H9 (cell line): ENCODE measurements at regions not wholly inside any gene's neighbourhood (a gene's known extent, or its start where the extent isn't known, plus 50 kb on each side); places are given as distances from the start of the nearest gene placed in this dataset.
A peak's percentile ranks its signal among the peaks of the same experiment; 100 is the strongest.
"Not testable (repeated sequence)": the region's sequence is repeated elsewhere in the genome, so short reads cannot be mapped to it uniquely, and the experiment has no call there.

Experiments used
- DNase-seq: peaks from one replicate; pipeline ENCODE4 v3.0.0-alpha.2; 2017
- H2AFZ ChIP-seq: one replicate; pipeline ENCODE4 v1.6.1; 2013; ENCODE audit warnings: mild to moderate bottlenecking, low read length, control low read depth, moderate library complexity
- H2AK5ac ChIP-seq: 2 replicates; pipeline ENCODE4 v1.6.1; 2013; ENCODE audit warnings: low read length, control low read depth, mixed read lengths; ENCODE audit not compliant: insufficient read length
- H2BK120ac ChIP-seq: one replicate; pipeline ENCODE4 v1.6.1; 2013; ENCODE audit warnings: low read depth, mild to moderate bottlenecking, low read length, control low read depth, inconsistent platforms; ENCODE audit not compliant: poor library complexity, severe bottlenecking
- H2BK12ac ChIP-seq: 2 replicates; pipeline ENCODE4 v1.6.1; 2013; ENCODE audit warnings: low read length, control low read depth, mixed read lengths, low read depth; ENCODE audit not compliant: insufficient read length
- H2BK15ac ChIP-seq: 2 replicates; pipeline ENCODE4 v1.6.1; 2013; ENCODE audit warnings: low read depth, low read length, control low read depth
- H2BK20ac ChIP-seq: one replicate; pipeline ENCODE4 v1.6.1; 2013; ENCODE audit warnings: low read depth, mild to moderate bottlenecking, low read length, control low read depth, inconsistent platforms; ENCODE audit not compliant: poor library complexity, severe bottlenecking
- H2BK5ac ChIP-seq: 2 replicates; pipeline ENCODE4 v1.6.1; 2013; ENCODE audit warnings: low read length, control low read depth, mixed read lengths; ENCODE audit not compliant: insufficient read length
- H3K14ac ChIP-seq: 2 replicates; pipeline ENCODE4 v1.6.1; 2013; ENCODE audit warnings: low read length, control low read depth; ENCODE audit not compliant: insufficient read depth
- H3K18ac ChIP-seq: 2 replicates; pipeline ENCODE4 v1.6.1; 2013; ENCODE audit warnings: low read depth, mild to moderate bottlenecking, mixed read lengths, low read length, control low read depth; ENCODE audit not compliant: insufficient read length
- H3K23ac ChIP-seq: 2 replicates; pipeline ENCODE4 v1.6.1; 2013; ENCODE audit warnings: low read length, control low read depth, mixed read lengths, low read depth; ENCODE audit not compliant: insufficient read length
- H3K23me2 ChIP-seq: 2 replicates; pipeline ENCODE4 v1.6.1; 2013; ENCODE audit warnings: low read depth, mild to moderate bottlenecking, mixed read lengths, low read length, control low read depth; ENCODE audit not compliant: insufficient read length, poor library complexity, severe bottlenecking
- H3K27ac ChIP-seq: 2 replicates; pipeline ENCODE4 v1.5.1; 2013; ENCODE audit warnings: low read length, control low read depth, mixed read lengths, low read depth; ENCODE audit not compliant: insufficient read length
- H3K27me3 ChIP-seq: 2 replicates; pipeline ENCODE4 v1.6.1; 2013; ENCODE audit warnings: low read length, control low read depth, inconsistent platforms; ENCODE audit not compliant: insufficient read depth
- H3K4ac ChIP-seq: 2 replicates; pipeline ENCODE4 v1.6.1; 2013; ENCODE audit warnings: low read depth, mild to moderate bottlenecking, control low read depth, inconsistent platforms, low read length, moderate library complexity
- H3K4me1 ChIP-seq: 2 replicates; pipeline ENCODE4 v1.6.1; 2013; ENCODE audit warnings: low read length, control low read depth, inconsistent platforms; ENCODE audit not compliant: insufficient read depth
- H3K4me2 ChIP-seq: 2 replicates; pipeline ENCODE4 v1.6.1; 2013; ENCODE audit warnings: low read length, control low read depth, mixed read lengths; ENCODE audit not compliant: insufficient read length, insufficient read depth
- H3K56ac ChIP-seq: 2 replicates; pipeline ENCODE4 v1.6.1; 2013; ENCODE audit warnings: low read depth, mild to moderate bottlenecking, mixed read lengths, low read length, control low read depth; ENCODE audit not compliant: insufficient read length
- H3K79me1 ChIP-seq: 2 replicates; pipeline ENCODE4 v1.6.1; 2013; ENCODE audit warnings: low read depth, mild to moderate bottlenecking, moderate library complexity, low read length, control low read depth, inconsistent platforms; ENCODE audit not compliant: insufficient read depth, poor library complexity, severe bottlenecking
- H3K79me2 ChIP-seq: 2 replicates; pipeline ENCODE4 v1.6.1; 2013; ENCODE audit warnings: low read length, control low read depth, inconsistent platforms; ENCODE audit not compliant: insufficient read depth
- H3K9ac ChIP-seq: 2 replicates; pipeline ENCODE4 v1.6.1; 2013; ENCODE audit warnings: low read length, control low read depth, mixed read lengths; ENCODE audit not compliant: insufficient read length; ENCODE audit errors: extremely low read depth
- H3K9me3 ChIP-seq: one replicate; pipeline ENCODE4 v1.6.1; 2013; ENCODE audit warnings: low read depth, low read length, inconsistent platforms; ENCODE audit not compliant: control insufficient read depth
- H3T11ph ChIP-seq: one replicate; pipeline ENCODE4 v1.6.1; 2013; ENCODE audit warnings: mild to moderate bottlenecking, low read length, control low read depth, inconsistent platforms
- H4K20me1 ChIP-seq: one replicate; pipeline ENCODE4 v1.6.1; 2013; ENCODE audit not compliant: control insufficient read depth, insufficient read length, insufficient read depth
- H4K5ac ChIP-seq: 2 replicates; pipeline ENCODE4 v1.6.1; 2013; ENCODE audit warnings: low read depth, mild to moderate bottlenecking, mixed read lengths, low read length, control low read depth; ENCODE audit not compliant: insufficient read length
- H4K8ac ChIP-seq: replicated peaks from 2 replicates; pipeline ENCODE4 v1.6.1; 2013; ENCODE audit warnings: low read length, control low read depth, mixed read lengths, low read depth; ENCODE audit not compliant: insufficient read length
- H4K91ac ChIP-seq: 2 replicates; pipeline ENCODE4 v1.6.1; 2013; ENCODE audit warnings: low read depth, mild to moderate bottlenecking, moderate library complexity, mixed read lengths, low read length, control low read depth; ENCODE audit not compliant: insufficient read length
- H3K27ac Mint-ChIP-seq, 3 experiments: 2 replicates in 2 of 3; 3 replicates in 1 of 3; pipeline ENCODE4 v1.8.0; 2020 to 2021; ENCODE audit warnings: mixed read lengths in 3 of 3, mild to moderate bottlenecking in 1 of 3, moderate library complexity in 1 of 3
- H3K27me3 Mint-ChIP-seq: 2 replicates; pipeline ENCODE4 v1.8.0; 2021; ENCODE audit warnings: low read depth, mild to moderate bottlenecking, moderate library complexity, mixed read lengths
- H3K36me3 Mint-ChIP-seq, 3 experiments: 2 replicates in 2 of 3; 3 replicates in 1 of 3; pipeline ENCODE4 v1.8.0; 2020 to 2021; ENCODE audit warnings: low read depth in 3 of 3, mixed read lengths in 3 of 3; ENCODE audit not compliant: insufficient read depth in 1 of 3
- H3K4me1 Mint-ChIP-seq, 2 experiments: 2 replicates each; pipeline ENCODE4 v1.8.0; 2020; ENCODE audit warnings: mixed read lengths in 2 of 2
- H3K4me3 Mint-ChIP-seq, 2 experiments: 2 replicates in 1 of 2; 3 replicates in 1 of 2; pipeline ENCODE4 v1.8.0; 2020 to 2021; ENCODE audit warnings: mild to moderate bottlenecking in 2 of 2, mixed read lengths in 2 of 2, moderate library complexity in 1 of 2
- H3K9me3 Mint-ChIP-seq, 2 experiments: 2 replicates in 1 of 2; 3 replicates in 1 of 2; pipeline ENCODE4 v1.8.0; 2020; ENCODE audit warnings: mild to moderate bottlenecking in 2 of 2, mixed read lengths in 2 of 2, moderate library complexity in 1 of 2
- CTCF ChIP-seq: fragments of 200-600 bp; sonication (generic); conservative IDR thresholded peaks from 3 replicates; pipeline ENCODE4 v1.8.0; 2021; ENCODE audit warnings: antibody characterized with exemption, mild to moderate bottlenecking
- WGBS: extraction: QIAGEN DNeasy Blood & Tissue Kit; methylation state at CpG from one replicate; pipeline ENCODE4 v1.1.7; 2013; ENCODE audit warnings: missing lambda C conversion rate, low lambda C conversion rate, mixed read lengths; ENCODE audit not compliant: insufficient read length; ENCODE audit errors: extremely low coverage; 5-methylcytosine and 5-hydroxymethylcytosine counted together

GRCh38 chr4:130760246-130760645 lies 1664.3 kb downstream of the C4orf33 start:
- H2BK15ac ChIP-seq = no peak overlapping the region
- no peak overlapping the region for H4K91ac ChIP-seq
- no CpG with 5 or more reads among the region's 1 CpG for WGBS
- no peaks in the 10 kb centered on the region; the same call in 1 of the 2 replicates for H3K79me2 ChIP-seq
- no peak overlapping the region for H3T11ph ChIP-seq
- TF ChIP-seq CTCF = no peak
- H2AFZ ChIP-seq = no peak overlapping the region
- H3K9ac ChIP-seq = no peak overlapping the region
- no peaks in the 10 kb centered on the region for H3K9me3 ChIP-seq
- no peak overlapping the region for H2AK5ac ChIP-seq
- no peak overlapping the region for H3K14ac ChIP-seq
- no peak overlapping the region for H2BK5ac ChIP-seq
- Mint-ChIP-seq H3K27me3 (no peaks in the 10 kb centered on the region; the same call in 1 of the 2 replicates), H3K27ac (no peak overlapping the region), H3K9me3 (peaks cover 3% of the 10 kb centered on the region in 2 experiments; a peak in 2 of 5 replicates), H3K36me3 (peaks cover 5 to 15% (median 7%) of the 10 kb centered on the region in 3 experiments; a peak in 6 of 7 replicates), H3K4me3 (no peak overlapping the region), H3K4me1 (peaks cover 0 to 3% of the 10 kb centered on the region in 2 experiments; a peak in 1 of 4 replicates)
- H3K18ac ChIP-seq = no peak overlapping the region
- H3K4ac ChIP-seq = no peak overlapping the region
- no peaks in the 10 kb centered on the region for H4K20me1 ChIP-seq
- H4K5ac ChIP-seq = no peak overlapping the region
- H3K56ac ChIP-seq = no peak overlapping the region
- H3K27ac ChIP-seq = no peak overlapping the region
- H2BK20ac ChIP-seq = no peak overlapping the region
- no peak overlapping the region for H3K23ac ChIP-seq
- no peak overlapping the region for H2BK120ac ChIP-seq
- no peak overlapping the region for H3K4me2 ChIP-seq
- DNase-seq = no peak
- H4K8ac ChIP-seq = no peak overlapping the region
- H3K79me1 ChIP-seq = no peaks in the 10 kb centered on the region
- H2BK12ac ChIP-seq = no peak overlapping the region
- H3K4me1 ChIP-seq = no peaks in the 10 kb centered on the region
- H3K23me2 ChIP-seq = no peaks in the 10 kb centered on the region
- no peaks in the 10 kb centered on the region for H3K27me3 ChIP-seq

- H2BK15ac ChIP-seq, H3K27me3 ChIP-seq, H2BK120ac ChIP-seq, H3T11ph ChIP-seq, H3K4me1 ChIP-seq, H4K8ac ChIP-seq, H3K9me3 ChIP-seq, H3K56ac ChIP-seq, H3K27me3 Mint-ChIP-seq, H2AK5ac ChIP-seq, H3K4me2 ChIP-seq, H4K91ac ChIP-seq, H3K9ac ChIP-seq, H3K23ac ChIP-seq, H3K18ac ChIP-seq, H3K4ac ChIP-seq, H4K20me1 ChIP-seq, H2AFZ ChIP-seq, DNase-seq, H2BK12ac ChIP-seq, H2BK5ac ChIP-seq, H4K5ac ChIP-seq, H3K79me1 ChIP-seq, H3K23me2 ChIP-seq, H3K14ac ChIP-seq, H3K79me2 ChIP-seq, H2BK20ac ChIP-seq: not testable (repeated sequence)
- Mint-ChIP-seq H3K4me3 (peak overlapping the region; percentile 24 to 45; a peak in 4 of 5 replicates), H3K9me3 (peaks cover 25 to 41% of the 10 kb centered on the region in 2 experiments), H3K4me1 (peaks cover 33 to 51% of the 10 kb centered on the region in 2 experiments), H3K36me3 (peaks cover 32 to 47% (median 42%) of the 10 kb centered on the region in 3 experiments), H3K27ac (peak overlapping the region; percentile 69 to 98 (median 85))
- H3K27ac ChIP-seq = peak overlapping the region; percentile 62
- WGBS = no CpG with 5 or more reads among the region's 6 CpGs
These were observed 1671.4 kb downstream of the C4orf33 start for GRCh38 chr4:130767384-130767783.
